IPS DF 4.7 (cell line): ENCODE measurements at regions not wholly inside any gene's neighbourhood (a gene's known extent, or its start where the extent isn't known, plus 50 kb on each side); places are given as distances from the start of the nearest gene placed in this dataset.

ENCODE experiments used
- DNase-seq: peaks from one replicate; pipeline ENCODE4 v3.0.0-alpha.2; 2013; ENCODE audit warnings: low spot score; ENCODE audit errors: extremely low read depth

DNA sequence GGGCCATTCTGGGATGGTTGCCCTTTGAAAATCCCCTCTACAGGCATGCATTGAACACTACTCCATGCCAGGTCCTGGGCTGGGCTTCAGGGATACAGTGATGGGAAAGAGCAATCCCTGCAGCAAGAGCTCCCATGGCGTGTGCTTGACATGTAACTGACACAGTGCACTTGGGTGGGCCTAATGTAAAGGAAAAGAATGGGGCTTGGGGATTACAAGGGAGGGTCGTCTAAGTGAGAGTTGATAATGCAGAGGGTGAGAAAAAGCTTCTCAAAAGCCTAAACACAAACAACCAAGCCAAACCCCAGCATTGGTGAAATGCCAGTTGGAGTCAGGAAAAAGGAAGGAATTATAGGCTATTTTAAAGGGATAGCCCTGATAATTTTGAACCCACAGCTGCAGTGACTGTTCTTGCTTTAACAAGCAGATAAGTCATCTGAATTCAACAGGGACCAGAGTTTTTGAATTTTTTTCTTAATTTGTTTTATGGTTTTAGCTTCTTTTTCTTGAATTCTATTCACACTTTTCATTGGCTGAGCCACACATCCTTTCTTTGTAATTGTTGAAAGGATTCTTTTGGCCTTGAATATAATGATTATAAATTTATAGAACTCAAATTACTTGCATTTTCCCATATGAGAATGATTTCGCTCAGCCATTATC, 308.7 kb downstream of the LPIN1 start:
- DNase-seq: no peak

DNA sequence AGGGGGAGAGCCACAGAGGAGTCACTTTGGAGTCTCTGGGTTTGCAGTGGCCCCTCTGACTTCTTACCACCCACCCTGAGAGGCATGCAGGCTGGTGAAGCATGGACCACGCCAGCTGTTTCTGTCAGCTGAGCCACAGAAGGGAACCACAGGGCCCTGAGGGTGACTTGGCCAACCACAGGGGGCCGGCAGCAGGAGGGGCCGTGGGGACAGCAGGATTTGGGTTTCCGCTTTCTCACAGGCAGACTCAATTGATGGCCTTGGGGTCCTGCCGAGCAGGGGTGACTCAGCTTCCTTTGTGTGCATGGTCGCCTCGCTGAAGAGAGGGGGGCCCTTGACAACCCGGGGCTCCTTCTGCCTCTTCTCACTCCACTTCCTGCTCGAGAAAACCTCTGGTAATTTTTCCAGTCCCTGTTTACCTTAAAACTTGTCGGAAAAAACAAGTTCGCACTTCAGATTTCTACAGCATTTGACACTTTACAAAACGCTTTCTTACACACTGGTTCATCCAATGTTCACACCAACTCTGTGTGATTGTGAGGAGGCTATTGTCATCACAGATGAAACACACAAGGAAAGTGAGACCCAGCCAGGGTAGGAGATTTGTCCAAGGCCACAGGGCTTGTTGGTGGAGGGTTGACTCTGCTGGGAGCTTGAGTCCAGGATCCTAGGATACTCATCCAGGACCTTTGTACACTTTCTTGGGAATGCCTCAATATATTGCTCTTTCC, 311.2 kb downstream of the LPIN1 start:
- DNase-seq: no peak

DNA sequence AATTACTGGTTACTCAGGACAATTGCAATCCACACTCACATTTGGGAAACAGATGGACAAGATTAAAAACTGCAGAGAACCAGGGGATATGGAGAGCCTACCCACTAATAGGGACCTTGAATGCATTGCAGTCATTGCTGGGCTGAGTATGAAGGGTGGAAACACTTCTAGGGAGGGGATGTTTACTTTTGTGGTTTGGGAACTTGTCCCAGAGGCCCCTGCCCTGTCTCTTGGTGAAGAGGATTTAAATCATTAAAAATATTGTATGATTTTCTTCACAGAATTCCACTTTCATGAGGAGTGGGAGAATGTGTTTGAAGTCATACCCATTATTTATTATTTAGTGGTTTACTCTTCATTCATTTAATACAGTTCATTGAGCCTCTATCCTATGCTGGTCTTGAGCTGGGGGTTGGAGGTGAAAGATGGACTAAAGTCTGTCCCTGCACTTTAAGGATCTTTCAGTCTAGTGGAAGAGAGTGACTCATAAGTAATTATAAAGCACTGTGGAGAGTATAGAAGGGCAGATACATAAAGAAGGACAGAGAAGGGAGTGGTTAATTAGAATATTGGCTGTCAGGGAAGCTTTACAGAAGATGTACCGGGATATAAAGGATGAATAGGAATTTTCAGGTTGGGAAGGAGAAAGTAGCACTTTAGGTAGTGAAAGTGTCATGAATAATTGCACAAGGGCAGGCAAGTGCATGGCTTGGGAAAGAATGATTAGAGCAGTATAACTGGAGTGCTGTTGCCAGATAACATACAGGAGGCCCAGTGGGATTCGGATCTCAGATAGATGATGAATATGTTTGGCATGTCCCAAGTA, 313.4 kb downstream of the LPIN1 start:
- no peak for DNase-seq

DNA sequence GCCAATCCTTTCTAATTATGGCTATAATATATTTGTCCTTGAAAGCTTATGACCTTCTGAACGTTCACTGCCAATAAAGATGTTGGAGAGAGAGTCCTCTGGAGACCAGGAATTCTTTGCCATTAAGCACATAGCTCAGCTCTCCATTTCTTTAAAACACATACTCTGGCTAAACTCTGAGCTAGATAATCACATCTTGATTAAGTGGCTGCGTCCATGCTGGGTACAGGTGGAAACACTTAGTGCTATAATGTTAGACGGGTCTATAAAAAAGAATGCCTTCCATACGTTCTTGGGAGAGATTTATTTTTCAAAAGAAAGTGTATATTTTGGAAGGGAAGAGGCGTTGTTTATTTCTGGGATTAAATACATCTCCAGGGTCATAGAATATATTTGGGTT, 314.5 kb downstream of the LPIN1 start:
- no peak for DNase-seq

GRCh38 chr2:12061286-12062052, 315.0 kb downstream of the LPIN1 start:
- no peak for DNase-seq

- DNase-seq: no peak
Measured at GRCh38 chr2:12062053-12062395, 315.6 kb downstream of the LPIN1 start.

DNA sequence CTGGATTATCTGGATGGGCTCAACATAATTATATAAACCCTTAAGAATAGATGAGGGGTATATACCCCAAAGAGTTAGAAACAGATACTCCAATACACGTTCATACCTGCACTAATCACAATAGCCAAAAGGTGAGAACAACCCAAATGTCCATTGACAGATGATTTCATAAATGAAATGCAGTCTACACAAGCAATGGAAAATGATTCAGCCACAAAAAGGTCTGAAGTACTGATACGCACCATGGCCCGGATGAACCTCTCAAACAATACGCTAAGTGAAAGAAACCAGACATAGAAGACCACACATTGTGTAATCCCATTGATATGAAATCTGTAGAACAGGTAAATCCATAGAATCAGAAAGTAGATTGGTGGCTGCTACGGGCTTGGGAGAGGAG, 316.8 kb downstream of the LPIN1 start:
- no peak for DNase-seq

GRCh38 chr2:12064153-12064552, 317.7 kb downstream of the LPIN1 start:
- DNase-seq: no peak

DNA sequence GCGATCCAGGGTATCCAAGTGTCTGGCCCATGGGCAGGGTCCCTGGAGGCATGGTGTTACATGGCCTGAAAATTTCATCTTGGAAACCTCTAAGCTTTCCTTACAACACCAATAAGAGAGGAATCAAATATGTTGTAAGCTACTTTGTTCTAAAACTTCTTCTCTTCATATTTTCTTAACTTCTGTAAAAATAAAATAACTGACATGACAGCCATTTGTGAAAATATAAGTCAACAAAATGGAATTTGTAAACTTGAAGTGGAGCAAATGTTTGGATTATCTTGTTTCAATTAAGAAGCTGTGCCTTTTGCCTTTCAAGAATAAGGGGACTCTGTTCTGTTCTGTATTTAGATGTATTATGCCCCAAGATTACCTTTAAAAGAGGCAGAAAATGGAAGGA, 319.7 kb downstream of the LPIN1 start:
- DNase-seq: no peak

DNA sequence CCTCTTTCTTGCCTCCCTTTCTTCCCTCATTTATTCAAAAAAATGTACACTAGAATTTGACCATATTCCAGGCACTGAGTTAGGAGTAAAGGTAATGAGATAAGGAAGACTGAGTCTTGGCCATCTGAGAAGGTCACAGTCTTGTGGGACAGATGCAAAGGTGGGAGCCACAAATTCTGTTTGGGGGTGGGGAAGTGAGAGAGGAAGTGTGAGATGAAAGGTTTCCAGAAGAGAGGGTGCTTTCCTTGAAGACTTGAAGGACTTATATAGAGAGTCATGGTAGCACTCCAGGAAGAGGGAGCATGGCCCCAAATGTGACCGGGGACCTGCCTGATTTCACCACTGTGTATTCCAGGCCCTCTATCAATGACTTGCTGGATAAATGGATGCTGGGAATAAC, 320.6 kb downstream of the LPIN1 start:
- no peak for DNase-seq

- no peak for DNase-seq
Measured at GRCh38 chr2:12068796-12069538, 322.5 kb downstream of the LPIN1 start.

DNA sequence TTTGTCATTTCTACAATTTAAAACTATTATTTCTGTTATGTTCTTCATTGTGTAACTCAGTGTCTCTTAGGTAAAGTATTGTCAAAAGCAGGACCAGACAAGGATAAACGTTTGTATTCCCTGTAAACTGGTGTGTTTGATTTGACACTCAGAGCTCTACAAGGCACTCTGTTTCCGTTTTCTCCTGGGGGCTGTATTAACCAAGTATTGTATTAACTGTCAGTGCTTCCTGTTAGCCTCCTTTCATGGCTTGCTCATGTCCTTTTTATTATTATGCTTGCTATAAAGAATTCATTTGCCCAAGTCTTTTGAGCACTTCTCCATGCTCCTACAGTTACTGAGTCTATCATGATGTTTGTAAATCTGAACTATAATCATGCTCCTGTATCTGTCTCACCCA, 323.7 kb downstream of the LPIN1 start:
- no peak for DNase-seq

DNA sequence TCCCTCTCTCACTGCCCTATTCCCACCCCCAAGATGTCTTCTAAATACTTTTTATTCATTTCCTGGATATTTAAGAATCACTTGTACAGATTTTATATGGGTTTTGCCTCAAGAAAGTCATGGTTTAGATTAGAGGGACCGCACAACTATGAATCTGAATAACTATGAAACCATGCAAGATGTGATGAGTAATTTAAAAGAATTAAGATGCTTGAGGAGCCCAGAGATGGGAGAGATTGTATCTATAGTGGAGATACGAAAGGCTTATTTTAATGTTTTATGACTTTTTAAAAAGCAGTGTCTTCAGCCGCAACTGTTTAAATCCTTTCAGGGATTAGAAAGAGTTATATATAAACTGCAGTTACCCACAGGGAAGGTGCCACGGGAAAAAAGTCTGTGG, 324.1 kb downstream of the LPIN1 start:
- no peak for DNase-seq

DNA sequence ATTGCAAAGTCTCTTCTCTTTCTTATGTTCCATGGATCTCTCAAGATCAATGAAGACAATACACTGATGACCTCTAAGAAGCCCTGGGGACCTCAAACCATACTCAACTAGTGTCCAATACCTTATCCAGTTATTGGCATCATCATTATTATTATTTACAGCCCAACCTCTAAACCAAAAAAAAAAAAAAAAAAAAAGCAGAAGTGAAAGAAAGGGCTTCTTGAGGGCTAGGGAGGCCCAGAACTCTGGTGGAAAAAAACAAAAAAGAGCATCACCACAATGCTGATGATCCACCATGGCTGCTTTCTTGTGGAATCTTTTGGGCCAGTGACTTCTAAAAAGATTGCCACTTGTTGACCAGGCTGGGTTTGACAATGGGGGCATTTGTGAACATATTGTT, 324.9 kb downstream of the LPIN1 start:
- no peak for DNase-seq

DNA sequence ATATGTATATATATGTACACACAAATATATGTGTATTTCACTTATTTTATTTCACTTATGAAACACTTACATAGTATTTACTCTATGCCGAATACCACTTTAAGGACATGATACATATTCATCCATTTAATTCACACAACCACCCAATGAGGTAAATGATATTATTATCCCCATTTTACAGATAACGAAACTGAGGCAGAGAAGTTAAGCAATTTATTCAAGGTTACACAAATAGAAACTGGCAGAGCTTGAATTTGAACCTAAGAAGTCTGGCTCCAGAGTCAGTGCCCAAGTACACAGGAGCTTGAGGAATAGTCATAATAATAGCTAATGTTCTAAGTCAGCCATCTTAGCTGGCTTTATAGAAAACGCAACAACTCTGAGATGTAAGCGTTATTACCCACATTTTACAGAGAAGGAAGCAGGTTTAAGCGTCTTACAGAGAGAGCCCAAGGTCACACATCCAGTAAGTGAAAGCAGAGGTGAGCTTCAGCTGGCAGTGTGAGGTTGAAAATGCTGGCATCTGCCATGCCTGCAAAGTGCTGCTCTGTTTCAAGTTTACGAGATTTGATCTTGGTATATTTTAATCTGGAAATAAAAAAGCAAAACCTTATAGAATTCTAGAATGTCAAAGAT, 326.9 kb downstream of the LPIN1 start:
- no peak for DNase-seq

- DNase-seq: no peak
Measured at GRCh38 chr2:12074126-12074844, 327.9 kb downstream of the LPIN1 start.

DNA sequence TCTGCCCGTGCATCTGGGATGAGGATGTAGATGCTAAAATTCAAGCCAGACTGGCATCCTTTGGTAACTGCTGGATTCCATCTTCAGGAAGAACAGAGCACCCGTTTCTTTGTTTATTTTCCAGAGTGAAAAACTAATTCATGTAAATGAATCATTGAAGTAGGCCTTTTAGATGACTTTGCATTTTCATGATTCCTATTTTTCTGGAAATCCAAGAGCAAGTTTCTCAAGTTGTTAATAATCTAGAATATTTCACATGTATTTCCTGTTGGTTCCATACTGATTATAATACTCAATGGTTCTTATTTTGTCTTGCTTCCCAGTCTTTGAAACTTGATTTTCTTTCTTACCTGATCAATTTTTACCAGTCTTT, 328.4 kb downstream of the LPIN1 start:
- DNase-seq: no peak

- DNase-seq: no peak
Measured at GRCh38 chr2:12075603-12076002, 329.2 kb downstream of the LPIN1 start.

DNA sequence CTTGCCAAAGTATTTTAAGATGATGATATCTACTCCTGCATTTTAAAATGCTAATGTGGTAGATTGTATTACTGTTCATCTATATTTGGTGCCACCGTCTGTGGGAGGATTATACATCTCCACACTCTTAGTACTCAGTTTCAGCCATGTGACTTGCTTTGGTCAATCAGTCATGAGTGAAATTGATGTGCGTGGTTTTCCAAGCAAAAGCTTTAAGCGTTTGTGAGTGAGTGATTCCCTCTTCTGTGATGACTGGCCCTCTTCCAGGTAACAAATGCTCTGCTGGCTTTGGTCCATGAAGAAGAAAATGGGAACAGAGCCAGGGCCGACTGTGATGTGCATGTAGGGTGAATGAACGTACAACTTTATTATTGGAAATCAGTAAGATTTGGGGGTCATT, 330.4 kb downstream of the LPIN1 start:
- DNase-seq: no peak

DNA sequence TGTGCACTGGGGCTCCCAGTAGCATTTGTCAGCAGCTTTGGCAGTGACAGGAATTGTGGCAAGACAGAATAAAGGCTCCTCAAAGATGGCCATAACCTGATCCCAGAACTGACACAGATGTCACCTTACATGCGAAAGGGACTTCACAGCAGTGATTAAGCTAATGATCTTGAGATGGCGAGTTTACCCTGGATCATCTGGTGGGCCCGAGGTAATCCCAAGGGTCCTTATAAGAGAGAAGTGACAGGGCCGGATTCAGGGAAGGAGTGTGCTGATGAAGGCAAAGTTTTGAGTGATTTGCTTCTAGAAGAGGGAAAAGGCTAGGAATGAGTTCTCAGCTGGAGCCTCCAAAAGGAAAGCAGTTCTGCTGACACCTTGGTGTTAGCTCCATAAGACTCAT, 333.9 kb downstream of the LPIN1 start:
- no peak for DNase-seq
